Stimulated activated CD8-positive, alpha-beta memory T cell treated with anti-CD3 and anti-CD28 coated beads, Interleukin-12 subunit alpha, Interleukin-12 subunit beta, amount 100 ng/mL, for 24 hours (primary cell): ENCODE measurements at regions not wholly inside any gene's neighbourhood (a gene's known extent, or its start where the extent isn't known, plus 50 kb on each side); places are given as distances from the start of the nearest gene placed in this dataset.

ENCODE experiments used
- DNase-seq: peaks from one replicate; pipeline ENCODE4 v3.0.0-alpha.2; 2020; ENCODE audit errors: extremely low read depth

DNA sequence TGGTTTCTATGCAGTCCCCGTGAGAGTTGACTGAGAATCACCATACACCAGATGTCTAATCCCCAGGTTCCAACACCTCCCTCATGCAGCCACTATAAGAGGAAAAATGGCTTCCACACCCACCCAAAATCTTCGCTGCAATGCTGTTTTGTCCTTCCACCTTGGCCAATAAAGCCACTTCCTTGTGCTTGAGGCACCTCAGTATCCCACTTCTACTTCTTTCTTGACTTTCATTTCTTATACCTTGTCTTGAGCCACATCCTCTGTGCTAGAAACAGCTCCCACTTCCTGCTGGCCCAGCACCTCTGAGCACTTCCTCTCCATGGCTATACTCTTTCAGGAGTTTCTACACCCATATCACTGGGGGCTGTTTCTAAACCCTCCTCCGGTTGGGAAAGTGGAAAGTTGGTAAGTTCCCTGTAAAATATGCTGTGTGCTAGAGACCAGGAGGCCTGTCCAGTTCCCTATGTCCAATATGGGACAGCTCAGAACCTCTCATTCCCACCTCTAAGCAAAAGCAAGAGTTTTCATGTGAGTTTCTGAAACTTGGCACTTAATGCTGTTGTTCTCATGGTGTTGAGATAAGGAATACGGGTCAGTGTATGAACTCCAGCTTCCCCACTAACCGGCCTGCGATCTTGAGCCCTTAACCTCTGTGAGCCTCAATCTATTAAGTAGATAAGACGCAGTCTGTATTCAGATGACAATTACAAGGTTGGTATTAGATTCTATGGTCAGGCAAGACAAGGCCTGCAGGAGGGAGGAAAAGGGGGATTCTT, 209.1 kb upstream of the ID2 start:
- no peak for DNase-seq

DNA sequence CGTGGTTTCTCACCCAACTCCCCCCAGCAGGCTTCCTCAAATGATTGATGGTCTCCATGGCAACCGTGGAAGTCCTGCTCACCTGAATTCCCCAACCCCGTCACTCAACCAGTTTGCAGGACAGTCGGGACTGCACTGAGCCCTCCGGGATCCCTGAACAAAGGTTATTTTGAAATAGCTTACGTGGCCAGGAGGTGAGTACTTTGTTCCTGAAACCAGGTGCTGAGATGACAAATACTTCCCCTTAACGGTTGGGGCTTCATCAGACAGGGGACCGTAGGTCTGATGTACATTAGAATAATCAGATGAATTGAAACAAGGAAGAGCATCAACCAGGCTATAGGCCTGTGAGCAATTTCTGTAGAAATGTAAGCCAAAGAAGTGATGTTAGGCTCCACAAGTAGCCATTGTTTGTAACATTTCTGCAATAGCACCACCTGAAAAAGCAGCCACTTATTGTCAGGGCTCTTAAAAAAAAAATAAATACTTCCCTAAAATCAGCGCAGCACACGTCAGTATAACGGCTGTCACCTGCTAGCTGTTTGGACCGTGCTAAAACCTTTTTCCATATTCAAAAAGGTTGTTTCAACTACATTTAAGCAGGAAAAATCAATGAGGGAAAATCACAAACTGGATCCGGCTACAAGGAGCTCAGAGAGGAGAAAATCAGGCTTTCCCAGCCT, 206.4 kb upstream of the ID2 start:
- no peak for DNase-seq

DNA sequence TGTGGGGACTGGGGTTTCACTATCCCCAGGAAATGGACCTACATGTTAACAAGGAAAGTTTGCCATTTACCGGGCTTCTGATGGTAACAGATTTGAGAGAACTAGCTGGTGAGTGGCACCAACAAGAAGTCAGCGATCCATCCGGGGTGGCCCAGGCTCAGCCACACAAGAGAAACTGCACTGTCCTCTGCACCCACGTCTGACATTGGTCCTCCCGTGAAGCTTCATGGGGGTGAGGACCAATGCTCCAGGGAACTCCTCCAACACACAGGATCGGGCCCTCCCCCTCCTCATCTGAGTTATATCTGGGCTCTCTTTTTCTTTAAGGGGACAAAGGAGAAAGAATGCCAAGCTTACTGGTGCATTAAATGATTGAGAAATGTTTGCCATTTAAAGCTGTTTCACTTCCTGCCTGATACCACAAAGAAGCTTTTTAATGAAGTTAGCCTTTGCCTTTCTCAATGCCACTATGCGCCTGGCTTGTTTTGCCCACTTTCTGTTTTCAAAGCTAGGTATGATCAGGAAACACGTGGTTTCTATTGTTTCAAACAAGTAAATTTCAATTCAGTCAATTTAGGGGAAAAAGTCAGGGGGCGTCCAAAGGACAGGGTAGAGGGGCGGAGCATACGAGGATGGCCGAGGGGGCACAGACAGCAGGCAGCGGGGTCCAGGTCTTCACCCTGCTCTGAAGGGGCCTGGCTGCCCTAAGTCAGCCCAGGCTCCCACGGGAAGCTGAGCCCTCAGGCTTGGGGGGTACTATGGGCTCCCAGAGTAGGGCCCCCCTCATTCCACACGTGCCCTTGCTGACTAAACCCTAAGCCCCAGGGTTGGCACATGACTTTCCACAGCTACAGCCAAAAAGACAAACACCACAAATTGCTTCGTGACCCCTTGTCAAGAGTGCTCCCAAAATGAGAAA, 204.0 kb upstream of the ID2 start:
- no peak for DNase-seq

GRCh38 chr2:8478471-8478793, 203.4 kb upstream of the ID2 start:
- DNase-seq: no peak

DNA sequence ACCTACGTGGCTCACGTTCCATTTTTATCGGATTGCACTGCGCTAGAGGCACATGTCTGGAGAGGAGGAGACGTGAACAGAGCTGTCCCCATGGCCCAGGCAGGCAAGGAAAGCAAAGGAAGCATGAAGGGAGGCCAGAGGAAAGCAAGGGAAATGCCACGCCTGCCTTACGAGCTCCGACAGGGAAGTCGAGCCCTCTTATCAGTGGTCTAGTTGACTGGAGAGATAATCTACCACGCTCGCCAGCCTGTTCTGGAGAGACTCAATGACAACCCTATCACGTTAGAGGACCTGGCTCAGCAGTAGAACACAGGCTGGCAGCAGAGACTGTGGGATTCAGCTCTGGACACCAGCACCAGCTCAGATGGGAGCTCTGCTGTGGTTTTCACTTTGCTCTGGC, 202.6 kb upstream of the ID2 start:
- no peak for DNase-seq

DNA sequence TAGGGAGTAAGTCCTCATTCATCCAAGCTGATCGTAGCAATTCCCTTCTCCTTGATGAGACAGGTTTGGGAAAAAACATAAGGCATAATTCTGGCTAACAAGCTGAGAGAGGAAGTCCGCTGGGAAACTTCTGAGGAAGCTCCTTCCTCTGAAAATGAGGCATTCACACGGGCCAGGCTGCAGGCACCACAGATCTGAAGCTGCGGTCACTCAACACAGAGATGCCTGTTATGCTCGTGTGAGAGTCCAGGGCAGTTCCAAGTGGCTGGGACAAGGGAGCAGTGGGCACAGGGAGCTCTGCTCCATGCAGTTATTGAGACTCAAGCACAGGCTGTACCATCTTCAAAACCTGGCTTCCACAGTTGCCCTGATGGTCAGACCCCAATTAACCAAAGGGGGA, 200.9 kb upstream of the ID2 start:
- no peak for DNase-seq

- DNase-seq: no peak
Measured at GRCh38 chr2:8481463-8482009, 200.3 kb upstream of the ID2 start.

DNA sequence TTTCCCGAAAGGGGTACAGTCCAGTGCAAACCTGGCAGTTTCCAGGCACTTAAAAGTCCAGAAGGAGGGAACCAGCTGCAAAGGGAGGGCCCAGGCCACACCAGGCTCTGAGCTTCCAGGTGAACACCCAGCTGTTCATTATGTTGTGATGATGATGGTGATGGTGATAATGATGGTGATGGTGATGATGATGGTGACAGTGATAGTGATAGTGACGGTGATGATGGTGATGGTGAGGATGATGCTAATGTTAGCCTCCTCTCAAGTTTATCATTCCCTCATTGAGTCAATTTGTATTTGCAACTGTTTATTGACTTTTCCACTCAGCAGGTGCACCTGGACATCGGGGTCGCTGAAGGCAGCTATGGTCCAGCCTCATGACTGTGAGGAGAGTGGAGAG, 199.4 kb upstream of the ID2 start:
- no peak for DNase-seq

- DNase-seq: no peak
Measured at GRCh38 chr2:8484502-8485283, 197.2 kb upstream of the ID2 start.

- no peak for DNase-seq
Measured at GRCh38 chr2:8485736-8486135, 196.1 kb upstream of the ID2 start.

GRCh38 chr2:8486141-8486540, 195.7 kb upstream of the ID2 start:
- DNase-seq: no peak

- no peak for DNase-seq
Measured at GRCh38 chr2:8487461-8487932, 194.4 kb upstream of the ID2 start.

- DNase-seq: peak; percentile 53
Measured at GRCh38 chr2:8488001-8488738, 193.7 kb upstream of the ID2 start.

DNA sequence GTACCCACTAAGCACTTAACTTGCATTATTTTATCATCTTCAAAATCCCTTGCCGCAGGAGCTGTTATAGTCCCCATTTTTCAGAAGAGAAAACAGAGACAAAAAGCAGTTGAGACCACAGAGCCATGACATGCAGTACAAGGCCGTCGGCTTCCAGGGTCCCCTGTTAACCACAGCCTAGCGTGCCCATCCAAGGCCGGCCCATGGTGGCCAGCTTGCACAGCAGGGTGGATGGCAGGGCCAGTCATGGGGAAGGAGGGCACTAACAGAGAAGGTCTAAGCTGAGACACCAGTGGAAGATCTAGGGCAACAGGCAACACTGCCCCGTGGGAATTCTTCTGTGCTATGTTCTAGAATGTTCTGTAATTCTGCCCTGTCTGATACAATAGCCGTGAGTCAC, 192.6 kb upstream of the ID2 start:
- no peak for DNase-seq

DNA sequence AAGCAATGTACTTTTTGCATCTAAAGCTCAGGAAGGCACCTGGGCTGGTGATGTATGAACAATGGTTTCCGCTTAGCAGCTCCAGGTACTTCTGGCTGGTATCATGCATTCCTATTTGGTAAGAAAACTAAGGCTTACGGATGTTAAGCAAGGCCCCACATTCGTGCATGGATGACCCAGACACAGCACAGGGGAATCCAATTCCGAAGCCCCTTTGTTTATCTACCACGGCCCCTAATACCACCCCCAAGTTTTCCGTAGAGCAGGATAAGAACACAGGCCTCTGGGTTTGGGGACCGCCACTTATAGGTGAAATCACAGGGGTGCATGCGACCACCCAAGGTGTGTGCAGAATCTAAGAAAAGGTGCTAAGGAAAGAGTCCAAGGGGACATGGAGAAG, 192.1 kb upstream of the ID2 start:
- DNase-seq: no peak

DNA sequence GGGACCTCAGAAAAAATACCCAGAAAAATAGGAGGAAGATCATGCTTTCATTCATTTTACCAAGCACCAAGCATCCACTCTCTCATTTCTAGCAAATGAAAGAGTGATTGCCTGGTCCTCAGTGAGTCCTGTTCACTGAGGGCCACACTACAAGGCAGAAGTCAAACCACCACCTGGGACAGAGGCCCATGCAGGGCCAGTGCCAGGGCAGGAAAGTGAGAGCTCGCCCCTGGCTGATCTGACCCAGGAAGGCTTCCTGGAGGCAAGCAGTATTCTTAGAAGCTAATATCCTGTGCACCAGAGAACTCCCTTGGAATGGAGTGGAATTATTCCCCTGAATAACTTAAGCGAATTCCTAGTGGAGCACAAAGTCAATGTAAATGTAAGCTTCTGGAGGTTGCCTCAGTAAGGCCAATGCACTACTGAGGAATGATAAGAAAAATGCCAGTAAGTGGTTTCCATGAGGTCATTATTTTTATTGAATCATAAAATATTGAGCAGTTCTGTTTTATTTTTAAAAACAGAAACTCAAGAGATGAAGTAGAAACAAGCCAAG, 191.6 kb upstream of the ID2 start:
- DNase-seq: no peak

DNA sequence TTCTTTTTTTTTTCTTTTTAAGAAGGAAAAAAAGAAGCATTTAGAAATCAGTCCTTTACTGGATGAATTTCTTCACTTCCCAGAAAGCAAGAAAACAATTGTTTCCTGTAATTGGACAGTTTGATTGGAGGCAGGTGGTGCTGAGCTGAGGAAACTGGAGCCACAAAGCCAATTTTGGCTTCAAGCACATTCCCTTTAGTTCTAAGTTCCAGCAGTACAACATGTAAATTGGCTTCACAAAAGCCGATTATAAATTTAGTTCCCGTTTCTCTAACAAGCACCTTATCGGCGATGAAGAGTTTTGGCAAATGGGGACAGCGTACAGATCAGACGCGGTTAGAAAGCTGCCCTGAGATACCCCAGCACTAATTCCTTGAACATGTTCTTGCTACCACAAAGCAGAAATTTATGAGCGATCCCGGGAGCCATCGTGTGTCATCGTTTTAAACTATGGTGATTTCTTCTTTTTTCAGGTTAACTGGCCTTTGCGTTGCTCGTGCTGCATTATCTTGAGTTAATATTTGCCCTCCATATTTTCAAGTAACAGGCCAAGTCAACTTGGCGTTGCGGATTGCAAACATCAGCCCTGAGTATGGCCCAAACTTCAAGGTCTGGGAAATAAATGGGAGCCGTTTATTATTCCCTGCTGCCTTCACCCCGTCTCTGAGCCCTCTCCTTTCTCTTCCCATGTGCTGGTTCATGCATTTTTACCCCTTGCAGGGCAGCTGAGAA, 190.4 kb upstream of the ID2 start:
- no peak for DNase-seq

DNA sequence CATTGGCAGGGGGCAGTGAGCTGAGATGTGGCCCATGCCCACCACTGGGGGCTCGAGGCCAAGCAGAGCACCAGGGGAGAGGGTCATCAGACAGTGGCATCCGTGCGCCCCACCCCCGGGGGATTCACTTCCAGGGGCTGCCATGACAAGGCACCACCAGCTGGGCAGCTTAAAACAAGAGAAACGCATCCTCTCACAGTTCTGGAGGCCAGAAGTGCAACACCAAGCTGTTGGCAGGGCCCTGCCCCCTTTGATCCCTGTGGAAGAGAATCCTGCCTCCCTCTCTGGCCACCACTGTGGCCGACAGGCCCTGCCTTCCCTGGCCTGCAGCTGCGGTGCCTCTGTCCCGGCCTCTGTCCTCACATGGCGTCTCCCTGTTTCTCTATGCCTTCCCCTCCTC, 187.7 kb upstream of the ID2 start:
- DNase-seq: no peak

DNA sequence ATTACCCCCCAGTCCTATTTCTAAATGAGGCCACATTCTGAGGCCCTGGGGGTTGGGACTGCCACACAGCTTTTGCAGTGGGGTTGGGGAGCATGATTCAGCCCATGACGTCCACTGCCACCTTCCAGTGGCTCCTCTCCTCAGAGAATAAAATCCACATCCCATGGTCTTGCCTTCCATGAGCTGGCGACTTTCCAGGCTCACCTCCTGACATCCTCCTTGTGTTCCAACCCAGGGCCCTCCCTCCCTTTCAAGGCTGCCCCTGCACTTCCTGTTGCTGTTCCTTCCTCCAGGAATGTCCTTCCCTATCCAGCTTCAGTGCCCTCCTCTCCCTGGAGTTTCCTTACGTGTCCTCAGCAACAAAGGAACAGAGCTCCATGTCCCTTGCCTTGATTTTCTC, 187.3 kb upstream of the ID2 start:
- DNase-seq: no peak
